Activated naive CD4-positive, alpha-beta T cell treated with anti-CD3 and anti-CD28 coated beads for 36 hours (primary cell): ENCODE measurements at regions not wholly inside any gene's neighbourhood (a gene's known extent, or its start where the extent isn't known, plus 50 kb on each side); places are given as distances from the start of the nearest gene placed in this dataset.
"Not testable (repeated sequence)": the region's sequence is repeated elsewhere in the genome, so short reads cannot be mapped to it uniquely, and the experiment has no call there.

Experiments used
- CTCF ChIA-PET: fragments of 350-600 bp; sonication (Branson Sonifier 250); formaldehyde crosslinking; loops from one replicate; lab custom pipeline; 2021; ENCODE audit warnings: antibody characterized with exemption; lab: Charles Lee
- DNase-seq: peaks from one replicate; pipeline ENCODE4 v3.0.0-alpha.2; 2020
- H3K27ac Mint-ChIP-seq: one replicate; pipeline ENCODE4 v1.8.0; 2021; ENCODE audit warnings: mild to moderate bottlenecking, mixed read lengths
- H3K27me3 Mint-ChIP-seq: one replicate; pipeline ENCODE4 v1.8.0; 2021; ENCODE audit warnings: low read depth, mixed read lengths
- H3K36me3 Mint-ChIP-seq: one replicate; pipeline ENCODE4 v1.8.0; 2021; ENCODE audit warnings: low read depth, mixed read lengths
- H3K4me1 Mint-ChIP-seq: one replicate; pipeline ENCODE4 v1.8.0; 2021; ENCODE audit warnings: low read depth, mixed read lengths
- H3K4me3 Mint-ChIP-seq: one replicate; pipeline ENCODE4 v1.8.0; 2021; ENCODE audit warnings: mild to moderate bottlenecking, moderate library complexity, mixed read lengths
- H3K9me3 Mint-ChIP-seq: one replicate; pipeline ENCODE4 v1.8.0; 2021; ENCODE audit warnings: mixed read lengths
- intact Hi-C: fragments of 100-400 bp; cut with micrococcal nuclease; formaldehyde crosslinking; loops from one replicate; pipeline ENCODE4 v1.15.1; 2023

- intact Hi-C loops, H3K36me3 Mint-ChIP-seq, H3K4me1 Mint-ChIP-seq, H3K9me3 Mint-ChIP-seq, DNase-seq, H3K27ac Mint-ChIP-seq, CTCF ChIA-PET, H3K27me3 Mint-ChIP-seq, H3K4me3 Mint-ChIP-seq: not testable (repeated sequence)
These were observed 53.0 kb upstream of the C1QTNF3 start for GRCh38 chr5:34096033-34096432.

- H3K9me3 Mint-ChIP-seq, CTCF ChIA-PET, intact Hi-C loops, H3K4me1 Mint-ChIP-seq, DNase-seq, H3K4me3 Mint-ChIP-seq, H3K36me3 Mint-ChIP-seq, H3K27ac Mint-ChIP-seq, H3K27me3 Mint-ChIP-seq: not testable (repeated sequence)
These were observed 56.9 kb upstream of the C1QTNF3 start for GRCh38 chr5:34099891-34100290.

- CTCF ChIA-PET, H3K36me3 Mint-ChIP-seq, H3K9me3 Mint-ChIP-seq, H3K27ac Mint-ChIP-seq, H3K27me3 Mint-ChIP-seq, H3K4me3 Mint-ChIP-seq, DNase-seq, H3K4me1 Mint-ChIP-seq, intact Hi-C loops: not testable (repeated sequence)
These were observed 58.6 kb upstream of the C1QTNF3 start for GRCh38 chr5:34101567-34101966.

- H3K4me3 Mint-ChIP-seq, CTCF ChIA-PET, DNase-seq, H3K9me3 Mint-ChIP-seq, H3K27ac Mint-ChIP-seq, H3K36me3 Mint-ChIP-seq, H3K4me1 Mint-ChIP-seq, intact Hi-C loops, H3K27me3 Mint-ChIP-seq: not testable (repeated sequence)
These were observed 65.9 kb upstream of the C1QTNF3 start for GRCh38 chr5:34108897-34109296.

- H3K27ac Mint-ChIP-seq, CTCF ChIA-PET, H3K4me3 Mint-ChIP-seq, DNase-seq, intact Hi-C loops, H3K27me3 Mint-ChIP-seq, H3K4me1 Mint-ChIP-seq, H3K9me3 Mint-ChIP-seq: not testable (repeated sequence)
- peaks cover 16% of the 10 kb centered on the region for H3K36me3 Mint-ChIP-seq
These were observed 81.3 kb upstream of the C1QTNF3 start for GRCh38 chr5:34124280-34124679.

- intact Hi-C loops, DNase-seq, H3K27me3 Mint-ChIP-seq, H3K27ac Mint-ChIP-seq, CTCF ChIA-PET, H3K4me1 Mint-ChIP-seq, H3K4me3 Mint-ChIP-seq, H3K9me3 Mint-ChIP-seq: not testable (repeated sequence)
- peaks cover 13% of the 10 kb centered on the region for H3K36me3 Mint-ChIP-seq
These were observed 82.3 kb upstream of the C1QTNF3 start for GRCh38 chr5:34125354-34125753.

- H3K36me3 Mint-ChIP-seq, CTCF ChIA-PET, H3K27ac Mint-ChIP-seq, H3K4me3 Mint-ChIP-seq, H3K4me1 Mint-ChIP-seq, H3K27me3 Mint-ChIP-seq, intact Hi-C loops, DNase-seq, H3K9me3 Mint-ChIP-seq: not testable (repeated sequence)
These were observed 83.7 kb upstream of the C1QTNF3 start for GRCh38 chr5:34126741-34127140.

GRCh38 chr5:34127818-34128217, 84.8 kb upstream of the C1QTNF3 start:
- H3K27ac Mint-ChIP-seq, CTCF ChIA-PET, H3K36me3 Mint-ChIP-seq, DNase-seq, H3K4me1 Mint-ChIP-seq, H3K4me3 Mint-ChIP-seq, H3K27me3 Mint-ChIP-seq, intact Hi-C loops, H3K9me3 Mint-ChIP-seq: not testable (repeated sequence)

GRCh38 chr5:34128890-34129289, 85.9 kb upstream of the C1QTNF3 start:
- H3K27me3 Mint-ChIP-seq, H3K9me3 Mint-ChIP-seq, H3K27ac Mint-ChIP-seq, H3K4me1 Mint-ChIP-seq, H3K4me3 Mint-ChIP-seq, CTCF ChIA-PET, intact Hi-C loops, DNase-seq, H3K36me3 Mint-ChIP-seq: not testable (repeated sequence)

- CTCF ChIA-PET, H3K27ac Mint-ChIP-seq, H3K4me3 Mint-ChIP-seq, H3K9me3 Mint-ChIP-seq, H3K4me1 Mint-ChIP-seq, H3K27me3 Mint-ChIP-seq, intact Hi-C loops, H3K36me3 Mint-ChIP-seq, DNase-seq: not testable (repeated sequence)
These were observed 112.0 kb upstream of the C1QTNF3 start for GRCh38 chr5:34154988-34155387.

GRCh38 chr5:34156703-34157414, 113.8 kb upstream of the C1QTNF3 start:
- H3K4me3 Mint-ChIP-seq, intact Hi-C loops: not testable (repeated sequence)

GRCh38 chr5:34160904-34161303, 117.9 kb upstream of the C1QTNF3 start:
- intact Hi-C loops, H3K27ac Mint-ChIP-seq, H3K9me3 Mint-ChIP-seq, H3K4me3 Mint-ChIP-seq, H3K36me3 Mint-ChIP-seq, H3K27me3 Mint-ChIP-seq, CTCF ChIA-PET, DNase-seq, H3K4me1 Mint-ChIP-seq: not testable (repeated sequence)

More at GRCh38 chr5:34156703-34157414, 113.8 kb upstream of the C1QTNF3 start:
- DNase-seq, H3K27ac Mint-ChIP-seq, CTCF ChIA-PET, H3K27me3 Mint-ChIP-seq, H3K9me3 Mint-ChIP-seq, H3K4me1 Mint-ChIP-seq, H3K36me3 Mint-ChIP-seq: not testable (repeated sequence)

- not testable (repeated sequence) for H3K4me1 Mint-ChIP-seq
These were observed 128.4 kb upstream of the C1QTNF3 start for GRCh38 chr5:34171398-34171797.

More at GRCh38 chr5:34171398-34171797, 128.4 kb upstream of the C1QTNF3 start:
- CTCF ChIA-PET, H3K9me3 Mint-ChIP-seq, intact Hi-C loops, H3K27ac Mint-ChIP-seq, H3K27me3 Mint-ChIP-seq, DNase-seq, H3K4me3 Mint-ChIP-seq: not testable (repeated sequence)
- H3K36me3 Mint-ChIP-seq: peaks cover 23% of the 10 kb centered on the region
